ENCODE measurements at regions not wholly inside any gene's neighbourhood (a gene's known extent, or its start where the extent isn't known, plus 50 kb on each side); places are given as distances from the start of the nearest gene placed in this dataset.

- H4K20me1 ChIP-seq (ENCODE audit: insufficient read depth), result no peaks in the 10 kb centered on the region
- H3K4me2 ChIP-seq, result no peak overlapping the region
- H3K79me2 ChIP-seq (ENCODE audit: insufficient read depth, low read depth), result no peaks in the 10 kb centered on the region
- H3K36me3 ChIP-seq (ENCODE audit: insufficient read depth), result no peaks in the 10 kb centered on the region
- no peak overlapping the region for H3K27ac ChIP-seq
- H3K27me3 ChIP-seq (ENCODE audit: insufficient read depth, low read depth), result no peaks in the 10 kb centered on the region
- no peak overlapping the region for H2AFZ ChIP-seq (ENCODE audit: low read depth)
- no peak overlapping the region for H3K4me3 ChIP-seq (IDR thresholded peaks at IDR 0.05; ENCODE audit: insufficient read depth, low read depth, low read length)
- TF ChIP-seq, protein P1, sequence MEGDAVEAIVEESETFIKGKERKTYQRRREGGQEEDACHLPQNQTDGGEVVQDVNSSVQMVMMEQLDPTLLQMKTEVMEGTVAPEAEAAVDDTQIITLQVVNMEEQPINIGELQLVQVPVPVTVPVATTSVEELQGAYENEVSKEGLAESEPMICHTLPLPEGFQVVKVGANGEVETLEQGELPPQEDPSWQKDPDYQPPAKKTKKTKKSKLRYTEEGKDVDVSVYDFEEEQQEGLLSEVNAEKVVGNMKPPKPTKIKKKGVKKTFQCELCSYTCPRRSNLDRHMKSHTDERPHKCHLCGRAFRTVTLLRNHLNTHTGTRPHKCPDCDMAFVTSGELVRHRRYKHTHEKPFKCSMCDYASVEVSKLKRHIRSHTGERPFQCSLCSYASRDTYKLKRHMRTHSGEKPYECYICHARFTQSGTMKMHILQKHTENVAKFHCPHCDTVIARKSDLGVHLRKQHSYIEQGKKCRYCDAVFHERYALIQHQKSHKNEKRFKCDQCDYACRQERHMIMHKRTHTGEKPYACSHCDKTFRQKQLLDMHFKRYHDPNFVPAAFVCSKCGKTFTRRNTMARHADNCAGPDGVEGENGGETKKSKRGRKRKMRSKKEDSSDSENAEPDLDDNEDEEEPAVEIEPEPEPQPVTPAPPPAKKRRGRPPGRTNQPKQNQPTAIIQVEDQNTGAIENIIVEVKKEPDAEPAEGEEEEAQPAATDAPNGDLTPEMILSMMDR (conservative IDR thresholded peaks at IDR 0.05; ENCODE audit: low read depth, low read length), result no peak
- H3K4me1 ChIP-seq (ENCODE audit: low read depth, poor library complexity, severe bottlenecking), result no peaks in the 10 kb centered on the region
- H3K9ac ChIP-seq, result no peak overlapping the region
Observed at GRCh38 chr12:86663173-86663572, 407.0 kb upstream of the MGAT4C start.

DNA sequence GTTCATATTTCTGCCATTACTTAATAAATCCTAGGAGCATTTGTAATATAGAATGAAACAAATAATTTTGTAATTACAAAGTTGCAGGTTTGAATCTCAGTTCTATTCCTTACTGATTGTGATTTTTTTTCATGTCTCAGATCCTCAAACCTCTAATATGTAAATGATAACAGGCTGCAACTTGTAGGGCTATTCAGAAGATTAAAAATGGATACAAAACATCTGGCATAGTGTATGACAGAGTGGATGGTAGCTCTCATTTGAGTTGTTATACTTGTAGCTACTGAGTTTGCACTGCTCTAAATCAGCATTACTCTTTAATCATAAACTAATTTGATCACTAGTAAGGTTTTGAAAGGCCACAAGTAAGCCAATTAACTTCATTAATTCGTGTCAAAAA, 406.3 kb upstream of the MGAT4C start:
- no peaks in the 10 kb centered on the region for H4K20me1 ChIP-seq (ENCODE audit: insufficient read depth)
- H3K27ac ChIP-seq, result no peak overlapping the region
- H3K27me3 ChIP-seq (ENCODE audit: insufficient read depth, low read depth), result no peaks in the 10 kb centered on the region
- no peaks in the 10 kb centered on the region for H3K36me3 ChIP-seq (ENCODE audit: insufficient read depth)
- H3K4me3 ChIP-seq (IDR thresholded peaks at IDR 0.05; ENCODE audit: insufficient read depth, low read depth, low read length), result no peak overlapping the region
- H3K79me2 ChIP-seq (ENCODE audit: insufficient read depth, low read depth), result no peaks in the 10 kb centered on the region
- H3K4me2 ChIP-seq, result no peak overlapping the region
- TF ChIP-seq, protein P1 (conservative IDR thresholded peaks at IDR 0.05; ENCODE audit: low read depth, low read length), result no peak
- no peak overlapping the region for H2AFZ ChIP-seq (ENCODE audit: low read depth)
- H3K4me1 ChIP-seq (ENCODE audit: low read depth, poor library complexity, severe bottlenecking), result no peaks in the 10 kb centered on the region
- no peak overlapping the region for H3K9ac ChIP-seq

- Histone ChIP-seq H4K20me1 (ENCODE audit: insufficient read depth) (no peaks in the 10 kb centered on the region), H3K9ac (no peak overlapping the region), H2AFZ (ENCODE audit: low read depth) (no peak overlapping the region), H3K79me2 (ENCODE audit: insufficient read depth, low read depth) (no peaks in the 10 kb centered on the region), H3K4me3 (IDR thresholded peaks at IDR 0.05; ENCODE audit: insufficient read depth, low read depth, low read length) (no peak overlapping the region), H3K27ac (no peak overlapping the region), H3K4me2 (no peak overlapping the region), H3K4me1 (ENCODE audit: low read depth, poor library complexity, severe bottlenecking) (no peaks in the 10 kb centered on the region), H3K36me3 (ENCODE audit: insufficient read depth) (no peaks in the 10 kb centered on the region), H3K27me3 (ENCODE audit: insufficient read depth, low read depth) (no peaks in the 10 kb centered on the region)
- TF ChIP-seq, protein P1 (conservative IDR thresholded peaks at IDR 0.05; ENCODE audit: low read depth, low read length), result no peak
Observed at GRCh38 chr12:86660488-86661147, 404.4 kb upstream of the MGAT4C start.

DNA sequence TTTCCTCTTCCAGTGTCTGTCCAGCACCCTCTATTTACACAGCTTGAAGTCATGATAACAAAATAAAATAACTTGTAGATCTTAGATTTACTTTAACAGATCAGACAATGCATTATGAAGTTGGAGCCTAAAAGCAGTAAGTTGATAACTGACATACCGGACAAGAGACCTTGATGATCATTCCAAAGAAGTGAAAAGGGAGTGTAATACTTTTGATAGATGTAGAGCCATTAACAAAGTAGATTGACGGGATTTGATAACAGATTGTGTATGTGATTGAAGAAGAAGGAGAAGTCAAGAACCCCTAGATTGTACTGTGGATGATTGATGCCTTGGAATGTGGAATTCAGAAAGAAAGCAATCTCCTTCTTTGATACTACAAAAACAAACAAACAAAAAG, 403.8 kb upstream of the MGAT4C start:
- H2AFZ ChIP-seq (ENCODE audit: low read depth), result no peak overlapping the region
- no peaks in the 10 kb centered on the region for H3K4me1 ChIP-seq (ENCODE audit: low read depth, poor library complexity, severe bottlenecking)
- H3K27ac ChIP-seq, result no peak overlapping the region
- TF ChIP-seq, protein P1 (conservative IDR thresholded peaks at IDR 0.05; ENCODE audit: low read depth, low read length), result no peak
- no peaks in the 10 kb centered on the region for H3K36me3 ChIP-seq (ENCODE audit: insufficient read depth)
- H3K4me2 ChIP-seq, result no peak overlapping the region
- H3K4me3 ChIP-seq (IDR thresholded peaks at IDR 0.05; ENCODE audit: insufficient read depth, low read depth, low read length), result no peak overlapping the region
- H3K27me3 ChIP-seq (ENCODE audit: insufficient read depth, low read depth), result no peaks in the 10 kb centered on the region
- H3K79me2 ChIP-seq (ENCODE audit: insufficient read depth, low read depth), result no peaks in the 10 kb centered on the region
- no peaks in the 10 kb centered on the region for H4K20me1 ChIP-seq (ENCODE audit: insufficient read depth)
- no peak overlapping the region for H3K9ac ChIP-seq

All from KMS-11 (cell line).